ENCODE measurements at regions not wholly inside any gene's neighbourhood (a gene's known extent, or its start where the extent isn't known, plus 50 kb on each side); places are given as distances from the start of the nearest gene placed in this dataset.
"Not testable (repeated sequence)": the region's sequence is repeated elsewhere in the genome, so short reads cannot be mapped to it uniquely, and the experiment has no call there.

DNA sequence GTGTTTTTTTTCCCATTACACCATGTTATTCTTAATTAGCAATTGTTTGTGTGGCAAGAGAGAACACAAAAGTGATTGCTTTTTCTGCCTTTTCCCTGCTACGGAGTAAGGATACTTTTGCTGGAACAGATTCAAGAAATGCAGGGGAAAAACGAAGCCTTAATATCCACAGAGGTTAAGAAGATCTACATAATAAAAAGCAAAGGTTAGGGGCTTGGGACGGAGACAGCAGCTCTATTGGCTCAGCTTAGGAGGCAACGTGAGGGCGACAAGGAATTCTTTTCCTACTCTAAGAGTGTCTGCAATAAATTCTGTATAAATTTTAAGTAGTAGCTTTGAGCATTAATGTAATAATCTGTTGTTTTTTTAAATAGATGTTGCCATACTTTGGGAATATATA, 693.3 kb downstream of the DTWD2 start:
- no peak for DNase-seq
- TF ChIP-seq POLR2A (IDR thresholded peaks at IDR 0.05; ENCODE audit: low read length) (no peak), GATA1 (IDR thresholded peaks at IDR 0.05; ENCODE audit: low read depth, low read length) (no peak)

DNA sequence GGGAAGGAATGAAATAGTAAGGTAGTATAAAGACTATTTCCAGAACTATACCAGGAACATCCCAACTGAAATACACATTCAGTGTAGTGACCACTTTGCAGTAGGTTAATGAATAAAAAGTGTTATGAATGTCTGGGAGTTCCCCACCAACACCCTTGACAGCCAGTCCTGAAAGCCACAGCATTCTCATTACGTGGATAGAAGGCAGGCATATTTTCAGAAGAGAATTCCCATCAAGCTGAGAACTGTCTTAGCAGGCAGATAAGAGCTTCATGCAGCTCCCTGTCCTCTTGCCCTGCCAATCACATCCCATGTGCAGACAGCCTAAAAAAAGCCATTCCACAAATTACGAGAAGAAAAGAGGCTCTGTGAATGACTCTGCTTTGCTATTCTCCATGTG, 695.0 kb downstream of the DTWD2 start:
- TF ChIP-seq GATA1 (IDR thresholded peaks at IDR 0.05; ENCODE audit: low read depth, low read length) (no peak), POLR2A (IDR thresholded peaks at IDR 0.05; ENCODE audit: low read length) (no peak)
- no peak for DNase-seq

DNA sequence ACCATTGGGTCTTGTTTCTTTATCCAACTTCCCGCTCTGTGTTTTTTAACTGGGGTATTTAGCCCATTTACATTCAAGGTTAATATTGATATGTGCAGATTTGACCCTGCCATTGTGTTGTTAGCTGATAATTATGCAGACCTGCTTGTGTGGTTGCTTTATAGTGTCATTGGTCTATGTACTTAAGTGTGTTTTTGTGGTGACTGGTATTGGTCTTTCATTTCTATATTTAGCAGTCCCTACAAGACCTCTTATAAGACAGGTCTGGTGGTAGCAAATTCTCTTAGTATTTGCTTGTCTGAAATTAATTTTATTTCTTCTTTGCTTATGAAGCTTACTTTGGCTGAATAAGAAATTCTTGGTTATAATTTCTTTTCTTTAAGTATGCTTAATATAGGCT, 698.1 kb downstream of the DTWD2 start:
- no peak for DNase-seq
- TF ChIP-seq POLR2A (IDR thresholded peaks at IDR 0.05; ENCODE audit: low read length): no peak
- no peak for TF ChIP-seq GATA1 (IDR thresholded peaks at IDR 0.05; ENCODE audit: low read depth, low read length)

DNA sequence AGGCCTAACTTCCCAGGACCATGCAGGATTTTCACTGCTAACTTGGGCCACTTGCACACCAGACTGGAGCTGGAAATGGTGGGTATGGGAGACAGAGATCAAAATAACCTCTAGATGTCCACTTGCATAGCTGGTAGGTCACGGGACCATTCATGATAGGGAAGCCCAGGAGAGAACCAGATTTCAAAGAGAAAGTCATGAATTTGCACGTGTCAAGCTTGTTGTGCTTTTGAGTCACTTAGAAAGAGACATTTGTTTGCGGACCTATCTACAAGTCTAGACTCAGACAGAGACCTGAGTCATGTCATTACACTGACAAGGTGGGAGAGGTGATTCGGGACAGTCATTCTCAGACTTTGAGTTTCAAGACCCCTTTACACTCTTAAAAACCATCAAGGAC, 704.1 kb downstream of the DTWD2 start:
- DNase-seq: not testable (repeated sequence)

DNA sequence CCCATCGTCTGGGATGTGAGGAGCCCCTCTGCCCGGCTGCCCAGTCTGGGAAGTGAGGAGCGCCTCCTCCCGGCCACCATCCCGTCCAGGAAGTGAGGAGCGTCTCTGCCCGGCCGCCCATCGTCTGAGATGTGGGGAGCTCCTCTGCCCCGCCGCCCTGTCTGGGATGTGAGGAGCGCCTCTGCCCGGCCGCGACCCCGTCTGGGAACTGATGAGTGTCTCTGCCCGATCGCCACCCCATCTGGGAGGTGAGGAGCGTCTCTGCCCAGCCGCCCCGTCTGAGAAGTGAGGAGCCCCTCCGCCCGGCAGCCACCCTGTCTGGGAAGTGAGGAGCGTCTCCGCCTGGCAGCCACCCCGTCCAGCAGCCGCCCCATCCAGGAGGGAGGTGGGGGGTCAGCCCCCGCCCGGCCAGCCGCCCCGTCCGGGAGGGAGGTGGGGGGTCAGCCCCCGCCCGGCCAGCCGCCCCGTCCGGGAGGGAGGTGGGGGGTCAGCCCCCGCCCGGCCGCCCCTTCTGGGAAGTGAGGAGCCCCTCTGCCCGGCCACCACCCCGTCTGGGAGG, 705.8 kb downstream of the DTWD2 start:
- DNase-seq: not testable (repeated sequence)

DNA sequence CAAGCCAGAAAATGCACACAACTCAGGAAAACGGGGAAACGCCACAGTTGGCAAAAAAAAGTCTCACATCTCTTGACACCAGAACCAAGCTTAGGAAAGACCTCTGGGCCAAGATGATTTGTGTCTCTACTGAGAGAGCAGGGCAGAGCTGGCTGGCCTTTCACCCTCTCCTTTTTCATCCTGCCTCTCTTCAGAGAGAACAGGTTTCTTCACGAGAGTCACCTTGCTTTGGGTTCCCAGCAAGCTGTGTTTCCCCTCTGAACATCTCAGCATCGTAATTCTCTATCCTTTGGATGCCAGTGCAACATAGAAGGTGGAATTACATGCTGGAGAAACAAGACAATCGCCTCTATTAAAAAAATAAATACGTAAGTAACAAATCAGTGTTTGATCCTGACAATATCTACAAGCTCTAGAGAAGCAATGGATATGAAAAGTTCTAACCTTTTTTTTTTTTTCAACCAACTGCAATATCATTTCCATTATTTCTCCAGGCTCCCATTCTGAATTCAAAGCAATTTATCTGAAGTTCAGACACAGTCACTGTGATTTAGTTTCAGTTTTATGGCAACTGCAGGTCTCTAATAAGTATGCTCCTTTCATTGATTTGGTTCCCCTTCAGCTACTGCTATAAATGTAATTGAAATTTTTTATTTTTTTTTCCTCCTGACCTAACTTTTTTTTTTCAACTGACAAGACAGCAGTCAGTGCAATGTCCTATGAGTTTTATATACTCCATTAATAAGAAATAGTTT, 708.6 kb downstream of the DTWD2 start:
- TF ChIP-seq POLR2A (IDR thresholded peaks at IDR 0.05; ENCODE audit: low read length) (no peak), GATA1 (IDR thresholded peaks at IDR 0.05; ENCODE audit: low read depth, low read length) (no peak)
- DNase-seq: no peak

DNA sequence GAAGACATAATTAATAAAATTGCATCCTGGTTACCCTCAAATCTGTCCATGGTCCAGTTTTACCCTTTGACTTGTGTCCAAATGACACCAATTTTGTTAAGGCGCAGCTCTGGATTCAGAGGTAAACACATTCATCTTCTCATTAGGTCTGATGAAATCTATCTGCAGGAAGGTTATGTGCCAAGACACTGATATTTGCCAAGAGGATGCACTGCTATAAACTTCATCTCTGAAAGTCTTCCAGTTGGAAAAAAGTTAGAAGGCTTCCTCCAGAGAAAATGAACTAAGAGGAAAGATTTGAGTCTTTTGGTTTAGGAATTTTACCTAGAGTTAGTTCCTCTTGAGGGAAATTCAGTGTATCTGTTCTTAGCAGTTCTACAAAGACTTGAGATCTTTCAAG, 717.8 kb downstream of the DTWD2 start:
- TF ChIP-seq GATA1 (IDR thresholded peaks at IDR 0.05; ENCODE audit: low read depth, low read length) (no peak), POLR2A (IDR thresholded peaks at IDR 0.05; ENCODE audit: low read length) (no peak)
- DNase-seq: no peak

DNA sequence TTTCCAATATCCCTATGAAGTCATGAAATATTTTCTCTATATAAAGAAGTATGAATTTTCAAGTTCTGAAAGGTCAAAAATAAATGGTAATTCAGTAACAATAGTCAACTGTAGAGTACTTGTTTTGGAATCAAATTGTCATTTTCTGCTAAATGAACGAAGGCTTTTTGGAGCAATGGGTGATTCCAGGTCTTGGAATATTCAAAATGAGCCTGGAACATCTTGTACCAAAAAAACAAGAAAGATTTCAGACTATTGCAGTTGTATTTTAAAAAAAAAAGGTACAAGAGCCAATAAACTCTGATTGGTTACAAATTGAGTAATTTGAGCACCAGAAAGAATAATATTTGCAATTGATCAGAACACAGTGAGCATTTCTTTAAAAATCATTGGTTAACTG, 730.1 kb downstream of the DTWD2 start:
- DNase-seq: no peak
- TF ChIP-seq POLR2A (IDR thresholded peaks at IDR 0.05; ENCODE audit: low read length) (no peak), GATA1 (IDR thresholded peaks at IDR 0.05; ENCODE audit: low read depth, low read length) (no peak)

DNA sequence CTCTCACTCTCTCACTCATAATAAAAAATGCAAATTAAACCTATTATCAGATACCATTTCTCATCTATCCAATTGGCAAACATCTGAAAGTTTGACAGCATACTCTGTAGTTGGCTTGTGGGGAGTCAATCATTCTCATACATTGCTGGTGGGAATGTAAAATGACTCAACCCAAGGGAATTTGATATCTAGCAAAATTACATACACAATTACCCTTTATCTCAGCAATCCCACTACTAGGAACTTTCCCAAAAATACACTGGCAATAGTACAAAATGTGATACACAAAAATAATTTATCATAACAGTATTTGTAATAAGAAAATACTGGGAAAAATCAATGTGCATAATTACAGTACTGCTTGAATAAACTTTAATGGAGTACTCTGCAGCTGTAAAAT, 731.3 kb downstream of the DTWD2 start:
- TF ChIP-seq POLR2A (IDR thresholded peaks at IDR 0.05; ENCODE audit: low read length) (no peak), GATA1 (IDR thresholded peaks at IDR 0.05; ENCODE audit: low read depth, low read length) (no peak)
- DNase-seq: no peak

DNA sequence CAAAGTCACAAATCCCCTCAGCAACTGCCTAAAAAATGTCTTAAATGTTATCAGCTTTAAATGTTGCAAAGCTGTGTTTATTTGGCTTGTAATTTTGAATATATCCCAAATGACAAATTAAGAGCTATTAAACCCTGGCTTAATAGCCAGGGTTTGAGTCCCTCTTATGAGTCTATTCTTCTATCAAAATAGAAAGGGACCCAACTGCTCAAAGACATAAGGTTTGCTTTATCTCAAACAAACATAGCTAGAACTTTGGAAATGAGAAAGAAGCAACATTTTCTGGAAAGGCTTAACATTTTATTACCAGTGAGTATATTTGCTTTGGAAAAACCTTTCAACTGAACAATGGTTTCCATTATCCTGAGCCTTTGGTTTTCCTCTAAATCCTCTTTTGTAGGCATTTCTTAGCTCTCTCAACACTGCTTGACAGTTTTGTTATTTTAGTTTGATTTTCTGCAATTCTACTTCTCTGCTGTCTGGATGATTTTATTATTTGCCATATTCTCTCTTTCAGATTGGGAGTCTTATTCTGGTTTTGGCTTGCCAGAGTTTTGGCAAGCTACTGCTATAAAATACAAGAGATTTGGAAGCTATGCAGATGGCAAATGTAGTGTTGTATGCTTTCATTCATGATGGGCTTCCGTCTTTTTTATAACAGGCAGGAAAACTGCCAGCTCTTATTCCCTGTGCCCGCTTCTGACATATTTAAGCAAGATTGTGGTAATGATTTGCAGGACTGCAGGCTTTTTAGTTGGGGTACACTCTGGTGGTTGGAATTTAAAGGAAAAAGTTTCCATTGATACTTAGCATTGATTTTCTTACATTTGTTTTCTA, 734.9 kb downstream of the DTWD2 start:
- no peak for DNase-seq
- no peak for TF ChIP-seq GATA1 (IDR thresholded peaks at IDR 0.05; ENCODE audit: low read depth, low read length)
- no peak for TF ChIP-seq POLR2A (IDR thresholded peaks at IDR 0.05; ENCODE audit: low read length)

DNA sequence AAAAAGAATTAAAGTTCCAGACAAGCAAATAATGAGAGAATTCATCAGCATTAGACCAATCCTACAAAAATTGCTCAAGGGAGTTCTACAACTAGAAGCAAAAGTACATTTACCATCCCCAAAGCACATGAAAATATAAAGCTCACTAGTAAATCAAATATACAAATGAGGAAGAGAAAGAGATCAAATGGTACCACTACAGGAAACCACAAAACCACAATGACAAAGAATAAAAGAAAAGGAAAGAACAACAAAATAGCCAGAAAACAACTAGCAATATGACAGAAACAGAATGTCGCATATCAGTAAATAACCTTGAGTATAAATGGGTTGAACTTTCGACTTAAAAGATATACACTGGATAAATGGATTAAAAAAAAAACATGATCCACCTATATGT, 739.0 kb downstream of the DTWD2 start:
- no peak for DNase-seq
- TF ChIP-seq POLR2A (IDR thresholded peaks at IDR 0.05; ENCODE audit: low read length): no peak
- TF ChIP-seq GATA1 (IDR thresholded peaks at IDR 0.05; ENCODE audit: low read depth, low read length): no peak

DNA sequence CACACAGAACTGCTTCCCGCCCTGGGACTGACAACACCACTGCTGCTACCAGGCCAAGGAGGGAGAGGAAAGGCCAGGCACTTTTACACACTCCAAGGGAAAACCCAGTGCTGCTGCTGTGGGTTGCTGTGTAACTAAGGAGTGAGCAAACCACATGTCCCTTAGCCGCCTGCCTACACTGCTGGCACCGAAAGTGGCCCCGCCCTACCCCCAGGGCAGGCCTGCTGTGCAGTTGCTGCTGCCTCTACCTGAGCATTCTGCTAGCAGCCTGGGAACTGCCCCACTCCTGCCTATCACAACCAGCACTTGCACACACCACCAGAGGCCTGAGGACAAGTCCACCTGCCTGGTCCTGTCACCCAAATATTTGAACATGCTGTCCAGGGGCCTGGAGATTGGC, 740.9 kb downstream of the DTWD2 start:
- no peak for TF ChIP-seq GATA1 (IDR thresholded peaks at IDR 0.05; ENCODE audit: low read depth, low read length)
- TF ChIP-seq POLR2A (IDR thresholded peaks at IDR 0.05; ENCODE audit: low read length): no peak
- DNase-seq: no peak

DNA sequence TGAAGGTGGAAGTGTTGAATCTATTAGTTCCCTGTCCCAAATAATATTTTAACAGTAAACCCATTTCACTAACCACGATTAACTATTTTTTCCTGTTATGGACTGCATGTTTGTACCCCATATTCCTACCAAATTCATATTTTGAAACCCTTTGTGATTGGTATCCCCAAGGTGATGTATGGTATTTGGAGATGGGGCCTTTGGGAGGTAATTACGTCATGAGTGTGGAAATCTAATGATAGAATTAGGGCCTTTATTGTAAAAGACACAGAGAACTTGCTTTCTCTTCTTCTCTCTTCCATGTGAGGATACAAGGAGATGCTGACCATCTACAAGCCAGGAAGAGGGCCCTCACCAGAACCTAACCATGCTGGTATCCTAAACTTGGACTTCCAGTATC, 744.7 kb downstream of the DTWD2 start:
- TF ChIP-seq POLR2A (IDR thresholded peaks at IDR 0.05; ENCODE audit: low read length) (no peak), GATA1 (IDR thresholded peaks at IDR 0.05; ENCODE audit: low read depth, low read length) (no peak)
- DNase-seq: no peak

DNA sequence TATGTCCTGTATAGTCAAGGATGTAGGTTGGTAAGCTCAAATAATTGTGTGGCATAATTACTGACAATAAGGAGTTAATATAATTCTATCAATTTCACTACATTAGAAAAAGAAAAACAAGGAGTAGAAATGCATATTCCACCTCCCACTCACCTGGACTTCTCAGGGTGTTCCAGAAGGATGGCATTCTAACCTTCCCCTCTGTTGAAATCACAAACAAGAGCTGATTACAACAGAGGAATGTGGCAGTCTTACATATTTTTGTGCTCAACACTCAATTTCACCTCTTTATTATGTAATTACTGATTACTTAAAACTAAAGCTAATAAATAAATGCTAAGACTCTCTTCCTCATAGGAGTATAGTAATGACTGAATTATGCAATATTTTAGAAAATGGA, 745.3 kb downstream of the DTWD2 start:
- DNase-seq: no peak
- TF ChIP-seq GATA1 (IDR thresholded peaks at IDR 0.05; ENCODE audit: low read depth, low read length) (no peak), POLR2A (IDR thresholded peaks at IDR 0.05; ENCODE audit: low read length) (no peak)
